ENCODE measurements at regions not wholly inside any gene's neighbourhood (a gene's known extent, or its start where the extent isn't known, plus 50 kb on each side); places are given as distances from the start of the nearest gene placed in this dataset.

- Histone ChIP-seq H3K9me3 (replicated peaks; ENCODE audit: control insufficient read depth, insufficient read depth, low read depth, low read length) (no peaks in the 10 kb centered on the region), H3K9ac (ENCODE audit: insufficient read depth in 1 of 2, low read depth in 2 of 2, low read length in 2 of 2) (no peak overlapping the region), H3K27ac (ENCODE audit: extremely low read depth, low read depth, low read length) (no peak overlapping the region), H2AFZ (ENCODE audit: low read depth, low read length) (no peak overlapping the region), H3K9me1 (ENCODE audit: control insufficient read depth, insufficient read depth, low read length) (peaks cover 13% of the 10 kb centered on the region), H3K79me2 (ENCODE audit: control insufficient read depth, insufficient read depth, low read length) (peaks cover 59% of the 10 kb centered on the region), H3K27me3 (ENCODE audit: control insufficient read depth in 2 of 2, insufficient read depth in 2 of 2, low read length in 2 of 2) (no peaks in the 10 kb centered on the region), H4K20me1 (replicated peaks; ENCODE audit: control insufficient read depth, insufficient read depth, low read length) (peaks cover 75% of the 10 kb centered on the region), H3K4me3 (no peak overlapping the region), H3K4me1 (replicated peaks in 1 of 2; ENCODE audit: control insufficient read depth in 2 of 2, insufficient read depth in 2 of 2, low read length in 2 of 2) (peaks cover 56 to 88% of the 10 kb centered on the region in 2 experiments), H3K4me2 (ENCODE audit: insufficient read depth, low read length) (no peak overlapping the region), H3K36me3 (ENCODE audit: control insufficient read depth, insufficient read depth, low read length) (peaks cover 9% of the 10 kb centered on the region; the same call in 2 of the 3 replicates)
- ChIA-PET POLR2A (interaction anchor here (0.7 to 1.0 kb wide), 3 partner anchors 9 to 35 kb away, joined by 3 read pairs; no protein-coding TSS in a partner anchor), CTCF (ENCODE audit: low intra/inter-chr PET ratio) (no interaction called here)
- 79% methylated on average over 14 of the region's 21 CpGs for WGBS (ENCODE audit: insufficient coverage, low coverage, missing lambda C conversion rate)
- BruUV-seq (replicated peaks), result no TSS peak
- intact Hi-C loops (cut with micrococcal nuclease), result loop anchor here (5.0 kb wide), 2 partner anchors 52 to 92 kb away; no protein-coding TSS in a partner anchor
- peak; percentile 48 for FAIRE-seq
- in situ Hi-C loops (cut with MboI), result loop anchor here (5.0 kb wide), 1 partner anchor 68 kb away; no protein-coding TSS in a partner anchor
- peak; percentile 38 to 54 (median 46) for DNase-seq (ENCODE audit: extremely low read depth in 1 of 4, low spot score in 3 of 4)
- no peak for ATAC-seq
- 0 out of 4 replicates have a peak, but pooled peaks of 1 of the 2 experiments have one; percentile 23 for TF ChIP-seq RAD21 (CRISPR knock-in tag; conservative IDR thresholded peaks at IDR 0.05 in 1 of 2, IDR thresholded peaks at IDR 0.05 in 1 of 2)
- 0 out of 2 replicates have a peak, but pooled peaks have one; percentile 16 for TF ChIP-seq KLF16 (IDR thresholded peaks at IDR 0.05)
- TF ChIP-seq, protein P1, sequence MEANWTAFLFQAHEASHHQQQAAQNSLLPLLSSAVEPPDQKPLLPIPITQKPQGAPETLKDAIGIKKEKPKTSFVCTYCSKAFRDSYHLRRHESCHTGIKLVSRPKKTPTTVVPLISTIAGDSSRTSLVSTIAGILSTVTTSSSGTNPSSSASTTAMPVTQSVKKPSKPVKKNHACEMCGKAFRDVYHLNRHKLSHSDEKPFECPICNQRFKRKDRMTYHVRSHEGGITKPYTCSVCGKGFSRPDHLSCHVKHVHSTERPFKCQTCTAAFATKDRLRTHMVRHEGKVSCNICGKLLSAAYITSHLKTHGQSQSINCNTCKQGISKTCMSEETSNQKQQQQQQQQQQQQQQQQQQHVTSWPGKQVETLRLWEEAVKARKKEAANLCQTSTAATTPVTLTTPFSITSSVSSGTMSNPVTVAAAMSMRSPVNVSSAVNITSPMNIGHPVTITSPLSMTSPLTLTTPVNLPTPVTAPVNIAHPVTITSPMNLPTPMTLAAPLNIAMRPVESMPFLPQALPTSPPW (CRISPR knock-in tag; IDR thresholded peaks at IDR 0.05), result peak; percentile 43; the same call in 1 of the 2 replicates
- peak; percentile 90; the same call in 1 of the 2 replicates for TF ChIP-seq ZNF449 (CRISPR knock-in tag; IDR thresholded peaks at IDR 0.05)
- peak; percentile 79 for TF ChIP-seq ADNP (tag; IDR thresholded peaks at IDR 0.05)
- peak in 1 of 2 experiments; percentile 59; a peak in 3 of 4 replicates for TF ChIP-seq KDM1A (IDR thresholded peaks at IDR 0.05)
- peak; percentile 13 for TF ChIP-seq HMGN3 (IDR thresholded peaks at IDR 0.05; ENCODE audit: borderline replicate concordance, extremely low read depth, insufficient read length, low read depth, low read length)
- TF ChIP-seq PHTF2 (CRISPR knock-in tag; IDR thresholded peaks at IDR 0.05), result no peak
- no peak for TF ChIP-seq PKNOX1 (IDR thresholded peaks at IDR 0.05)
- TF ChIP-seq CBFB (CRISPR knock-in tag; IDR thresholded peaks at IDR 0.05), result no peak
- peak; percentile 66 for TF ChIP-seq CHD4 (IDR thresholded peaks at IDR 0.05; ENCODE audit: insufficient read depth, insufficient replicate concordance, low read depth, low read length, poor library complexity, severe bottlenecking)
- TF ChIP-seq, protein P2, sequence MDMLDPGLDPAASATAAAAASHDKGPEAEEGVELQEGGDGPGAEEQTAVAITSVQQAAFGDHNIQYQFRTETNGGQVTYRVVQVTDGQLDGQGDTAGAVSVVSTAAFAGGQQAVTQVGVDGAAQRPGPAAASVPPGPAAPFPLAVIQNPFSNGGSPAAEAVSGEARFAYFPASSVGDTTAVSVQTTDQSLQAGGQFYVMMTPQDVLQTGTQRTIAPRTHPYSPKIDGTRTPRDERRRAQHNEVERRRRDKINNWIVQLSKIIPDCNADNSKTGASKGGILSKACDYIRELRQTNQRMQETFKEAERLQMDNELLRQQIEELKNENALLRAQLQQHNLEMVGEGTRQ (CRISPR knock-in tag; IDR thresholded peaks at IDR 0.05), result peak; percentile 57
- TF ChIP-seq ZNF217 (CRISPR knock-in tag; IDR thresholded peaks at IDR 0.05), result no peak
- TF ChIP-seq NFIC (IDR thresholded peaks at IDR 0.05), result peak; percentile 53
- TF ChIP-seq, protein P3, sequence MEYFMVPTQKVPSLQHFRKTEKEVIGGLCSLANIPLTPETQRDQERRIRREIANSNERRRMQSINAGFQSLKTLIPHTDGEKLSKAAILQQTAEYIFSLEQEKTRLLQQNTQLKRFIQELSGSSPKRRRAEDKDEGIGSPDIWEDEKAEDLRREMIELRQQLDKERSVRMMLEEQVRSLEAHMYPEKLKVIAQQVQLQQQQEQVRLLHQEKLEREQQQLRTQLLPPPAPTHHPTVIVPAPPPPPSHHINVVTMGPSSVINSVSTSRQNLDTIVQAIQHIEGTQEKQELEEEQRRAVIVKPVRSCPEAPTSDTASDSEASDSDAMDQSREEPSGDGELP (CRISPR knock-in tag; IDR thresholded peaks at IDR 0.05; ENCODE audit: borderline replicate concordance), result peak; percentile 34; the same call in 1 of the 2 replicates
These were observed 284.0 kb downstream of the SEC14L1 start for GRCh38 chr17:77424585-77425344.
